GM15510 (cell line): ENCODE measurements at regions not wholly inside any gene's neighbourhood (a gene's known extent, or its start where the extent isn't known, plus 50 kb on each side); places are given as distances from the start of the nearest gene placed in this dataset.

Experiments used
- POLR2A ChIP-seq: IDR thresholded peaks from 3 replicates; pipeline ENCODE4 v1.6.1; 2011; ENCODE audit warnings: borderline replicate concordance; ENCODE audit not compliant: insufficient read length; ENCODE audit errors: extremely low read depth

DNA sequence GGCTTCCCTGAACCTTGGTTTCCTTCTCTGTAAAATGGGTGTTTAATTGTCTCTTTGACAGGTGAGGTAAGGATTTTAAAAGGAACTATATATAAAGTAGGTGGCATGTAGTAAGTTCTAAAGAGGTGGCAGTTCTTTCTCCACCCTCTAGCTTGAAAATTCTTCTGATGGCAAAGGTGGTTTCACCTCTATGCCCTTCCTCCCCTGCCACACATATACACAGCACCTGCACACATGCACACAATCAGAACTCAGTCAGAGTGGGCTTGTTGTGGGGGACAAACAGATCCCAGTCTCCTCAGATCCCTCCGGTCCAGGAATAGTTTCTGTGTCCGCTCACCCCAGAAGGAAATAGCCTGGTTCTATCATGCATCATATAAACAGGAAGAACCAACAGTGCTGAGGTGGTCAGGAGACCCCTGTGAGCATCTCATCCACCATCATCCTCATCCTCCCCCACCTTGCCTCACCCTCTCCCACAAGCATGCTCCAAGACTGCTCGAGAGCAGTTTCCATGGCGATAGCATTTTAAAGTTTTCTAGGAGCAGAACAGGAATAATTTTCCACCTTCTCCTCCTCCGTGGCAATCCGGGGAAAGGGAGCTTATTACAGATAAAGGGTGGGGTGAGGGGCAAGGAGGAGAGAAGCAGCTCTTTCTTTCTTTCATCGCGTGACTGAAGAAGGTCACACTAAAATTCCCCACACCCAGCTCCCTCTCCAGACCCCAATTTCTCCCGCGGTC is 123.6 kb downstream of the CHST1 start:
- TF ChIP-seq POLR2A: no peak

DNA sequence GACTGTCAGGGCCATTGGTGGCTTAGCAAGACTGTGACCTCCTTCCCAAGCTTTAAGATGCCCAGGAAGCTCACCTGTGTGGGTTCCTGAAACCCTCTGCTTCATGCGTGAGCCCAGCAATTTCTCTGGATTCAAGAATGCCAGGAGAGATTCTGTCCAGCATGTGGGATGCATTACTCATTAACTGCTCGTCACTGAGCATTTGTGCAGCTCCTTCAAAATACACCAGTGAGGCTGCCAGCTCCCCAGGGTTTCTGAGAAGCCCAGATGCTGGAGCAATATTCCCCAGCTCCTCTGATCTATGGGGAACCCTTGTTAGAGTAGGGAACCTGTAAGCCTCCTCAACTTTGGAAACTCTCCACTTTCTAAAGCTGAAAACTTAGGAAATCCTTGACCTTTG is 126.5 kb downstream of the CHST1 start:
- TF ChIP-seq POLR2A: no peak

DNA sequence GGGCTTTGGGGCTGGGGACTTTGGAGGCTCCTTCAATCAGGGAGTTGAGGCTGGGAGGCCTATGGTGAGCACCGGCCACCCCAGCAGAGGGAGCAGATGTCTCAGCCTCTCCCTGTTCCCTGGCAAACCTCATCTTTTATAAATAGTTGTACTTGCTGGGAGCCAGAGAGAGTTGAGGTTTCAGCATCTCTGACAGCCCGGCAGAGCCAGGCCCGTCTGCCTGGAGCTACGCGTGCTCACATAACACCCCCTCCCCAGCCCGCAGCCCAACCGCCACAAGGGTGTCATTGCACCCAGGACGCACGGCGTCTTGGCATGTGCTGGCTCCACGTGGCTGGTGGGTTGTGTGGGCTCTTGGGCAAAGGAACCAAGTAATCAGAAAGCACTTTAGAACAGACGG is 127.1 kb downstream of the CHST1 start:
- TF ChIP-seq POLR2A: no peak

DNA sequence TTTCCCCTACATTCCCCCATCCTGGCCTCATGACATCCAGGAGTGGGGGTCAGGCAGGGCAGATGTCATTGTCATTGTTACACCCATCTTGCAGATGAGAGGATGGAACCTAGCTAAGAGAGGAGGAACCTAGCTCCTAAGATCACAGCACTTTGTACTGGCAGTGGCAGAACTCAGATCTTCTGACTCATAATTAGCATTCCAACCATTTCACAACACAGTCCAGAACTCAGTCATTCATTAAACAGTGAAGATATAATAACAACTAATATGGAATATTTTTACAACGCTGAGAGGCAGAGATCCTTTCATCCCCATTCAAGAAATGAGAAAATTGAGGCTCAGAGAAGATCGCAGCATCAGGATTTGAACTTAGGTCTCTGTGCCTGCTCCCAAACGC is 127.8 kb downstream of the CHST1 start:
- TF ChIP-seq POLR2A: no peak

- TF ChIP-seq POLR2A: no peak
Observed at GRCh38 chr11:45535033-45535432, 130.4 kb downstream of the CHST1 start.

DNA sequence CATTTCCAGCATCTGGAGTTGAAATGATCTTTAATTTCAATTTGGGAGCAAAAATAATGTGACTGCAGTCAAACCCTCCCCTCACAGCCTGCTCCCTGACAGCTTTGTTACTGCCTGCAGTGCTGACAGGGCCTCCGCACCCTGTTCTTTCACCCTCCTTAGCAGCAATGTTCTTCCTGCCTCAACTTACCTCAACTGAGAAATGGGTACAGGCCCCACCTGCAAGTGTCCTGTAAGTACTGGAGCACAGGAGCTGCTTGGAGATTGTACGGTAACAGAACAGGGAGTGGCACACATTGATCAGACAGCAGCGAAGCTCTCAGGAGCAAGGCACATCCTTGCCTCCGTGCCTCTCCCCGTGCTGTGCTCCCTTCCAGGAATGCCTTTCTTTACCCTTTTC is 131.3 kb downstream of the CHST1 start:
- TF ChIP-seq POLR2A: no peak

GRCh38 chr11:45532546-45532945 is 132.9 kb downstream of the CHST1 start:
- TF ChIP-seq POLR2A: no peak

- no peak for TF ChIP-seq POLR2A
Observed at GRCh38 chr11:45530776-45531175, 134.6 kb downstream of the CHST1 start.

GRCh38 chr11:45530111-45530510 is 135.3 kb downstream of the CHST1 start:
- no peak for TF ChIP-seq POLR2A

DNA sequence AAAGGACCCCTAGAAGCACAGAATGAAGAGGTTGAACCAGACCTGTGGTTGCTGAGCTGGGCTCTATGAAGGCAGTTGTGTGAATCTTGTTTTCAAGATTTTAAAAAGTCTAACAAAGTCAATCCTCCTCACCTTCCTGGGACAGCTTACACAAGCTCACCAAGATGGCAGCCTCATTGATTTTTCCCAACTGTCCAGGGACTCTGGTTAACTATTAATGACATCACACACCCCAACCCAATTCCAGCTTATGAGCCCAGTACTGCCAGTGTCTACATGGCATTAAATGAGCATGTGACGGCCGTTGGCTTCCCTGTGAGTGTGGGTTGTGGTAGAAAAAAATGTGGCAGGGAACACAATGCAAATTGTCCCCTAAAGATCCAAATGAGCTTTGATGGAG is 137.0 kb downstream of the CHST1 start:
- TF ChIP-seq POLR2A: no peak

GRCh38 chr11:45527898-45528297 is 137.5 kb downstream of the CHST1 start:
- no peak for TF ChIP-seq POLR2A

- no peak for TF ChIP-seq POLR2A
Observed at GRCh38 chr11:45525393-45525792, 140.0 kb downstream of the CHST1 start.

DNA sequence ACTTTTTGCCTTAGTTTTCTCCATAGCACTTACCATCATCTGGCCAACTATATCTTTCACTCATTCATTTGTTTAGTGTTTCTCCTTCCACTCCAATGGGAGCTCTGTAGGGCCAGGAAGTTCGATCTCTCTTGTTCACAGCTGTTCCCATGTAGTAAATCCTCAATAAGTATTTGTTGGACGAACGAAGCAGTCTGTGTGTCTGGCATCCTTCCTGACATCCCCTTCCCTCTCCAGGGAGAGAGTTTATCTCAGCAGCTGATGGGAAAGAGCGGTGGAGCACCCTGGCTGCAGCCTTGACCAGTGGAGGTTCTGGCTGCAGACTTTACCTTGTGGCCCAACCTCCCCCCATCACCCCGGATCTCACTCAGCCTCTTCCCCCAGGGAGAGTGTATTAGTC is 141.7 kb downstream of the CHST1 start:
- no peak for TF ChIP-seq POLR2A

DNA sequence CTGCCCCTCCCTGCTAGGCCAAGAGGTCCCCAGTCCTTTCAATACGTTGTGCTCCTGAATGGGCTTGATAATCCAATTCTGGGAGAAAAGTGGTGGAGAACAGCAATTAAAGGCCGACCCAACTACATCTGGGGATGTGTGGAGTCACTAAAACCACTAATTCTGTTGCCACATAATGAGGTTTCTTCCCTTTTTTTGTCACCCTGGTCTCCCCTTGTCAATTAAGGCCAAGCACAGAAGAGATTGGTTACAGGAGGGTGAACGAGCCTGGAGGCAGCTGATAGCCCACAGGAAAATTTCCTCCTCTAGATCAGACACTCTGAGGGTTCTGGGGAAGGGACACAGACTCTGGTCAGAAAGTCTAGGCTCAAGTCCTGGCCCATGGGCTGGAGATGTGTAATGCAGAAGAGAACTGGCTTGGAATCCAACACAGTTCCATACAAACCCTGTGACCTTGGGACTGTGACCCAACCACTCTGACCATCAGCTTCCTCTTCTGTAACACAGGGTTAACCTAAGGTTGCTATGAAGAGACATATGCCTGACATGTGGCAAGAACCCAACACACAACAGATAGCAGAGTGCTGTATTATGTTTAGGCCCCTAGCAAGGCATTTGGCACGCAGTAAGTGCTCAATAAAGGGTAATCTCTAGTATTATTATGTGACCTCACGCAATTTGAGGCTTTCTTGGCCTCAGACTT is 146.4 kb downstream of the CHST1 start:
- TF ChIP-seq POLR2A: no peak

GRCh38 chr11:45518141-45518832 is 147.1 kb downstream of the CHST1 start:
- TF ChIP-seq POLR2A: no peak
